ENCODE measurements at regions not wholly inside any gene's neighbourhood (a gene's known extent, or its start where the extent isn't known, plus 50 kb on each side); places are given as distances from the start of the nearest gene placed in this dataset.
"Not testable (repeated sequence)": the region's sequence is repeated elsewhere in the genome, so short reads cannot be mapped to it uniquely, and the experiment has no call there.

- DNase-seq (ENCODE audit: low read depth, low spot score), result not testable (repeated sequence)
Observed at GRCh38 chr9:108047777-108048176, 558.2 kb upstream of the KLF4 start.

GRCh38 chr9:108047264-108047663, 557.7 kb upstream of the KLF4 start:
- DNase-seq (ENCODE audit: low read depth, low spot score), result no peak

- DNase-seq (ENCODE audit: low read depth, low spot score), result no peak
Observed at GRCh38 chr9:108045851-108046250, 556.3 kb upstream of the KLF4 start.

- DNase-seq (ENCODE audit: low read depth, low spot score), result no peak
Observed at GRCh38 chr9:108043585-108043984, 554.0 kb upstream of the KLF4 start.

- DNase-seq (ENCODE audit: low read depth, low spot score), result no peak
Observed at GRCh38 chr9:108041551-108041950, 552.0 kb upstream of the KLF4 start.

GRCh38 chr9:108040783-108041182, 551.2 kb upstream of the KLF4 start:
- DNase-seq (ENCODE audit: low read depth, low spot score), result no peak

GRCh38 chr9:108039493-108039892, 549.9 kb upstream of the KLF4 start:
- DNase-seq (ENCODE audit: low read depth, low spot score), result no peak

- no peak for DNase-seq (ENCODE audit: low read depth, low spot score)
Observed at GRCh38 chr9:108039012-108039411, 549.4 kb upstream of the KLF4 start.

GRCh38 chr9:108035487-108035886, 545.9 kb upstream of the KLF4 start:
- DNase-seq (ENCODE audit: low read depth, low spot score), result no peak

GRCh38 chr9:108033976-108034964, 544.7 kb upstream of the KLF4 start:
- DNase-seq (ENCODE audit: low read depth, low spot score), result no peak

GRCh38 chr9:108032079-108032478, 542.5 kb upstream of the KLF4 start:
- DNase-seq (ENCODE audit: low read depth, low spot score), result not testable (repeated sequence)

GRCh38 chr9:108031221-108031620, 541.7 kb upstream of the KLF4 start:
- not testable (repeated sequence) for DNase-seq (ENCODE audit: low read depth, low spot score)

GRCh38 chr9:108026718-108027117, 537.1 kb upstream of the KLF4 start:
- DNase-seq (ENCODE audit: low read depth, low spot score), result not testable (repeated sequence)

GRCh38 chr9:108024604-108025003, 535.0 kb upstream of the KLF4 start:
- no peak for DNase-seq (ENCODE audit: low read depth, low spot score)

- no peak for DNase-seq (ENCODE audit: low read depth, low spot score)
Observed at GRCh38 chr9:108022246-108022935, 532.8 kb upstream of the KLF4 start.

GRCh38 chr9:108021096-108021710, 531.6 kb upstream of the KLF4 start:
- DNase-seq (ENCODE audit: low read depth, low spot score), result no peak

GRCh38 chr9:108019821-108020220, 530.3 kb upstream of the KLF4 start:
- DNase-seq (ENCODE audit: low read depth, low spot score), result no peak

GRCh38 chr9:108017671-108018070, 528.1 kb upstream of the KLF4 start:
- DNase-seq (ENCODE audit: low read depth, low spot score), result no peak

- no peak for DNase-seq (ENCODE audit: low read depth, low spot score)
Observed at GRCh38 chr9:108016446-108016845, 526.9 kb upstream of the KLF4 start.

GRCh38 chr9:108015690-108016089, 526.1 kb upstream of the KLF4 start:
- no peak for DNase-seq (ENCODE audit: low read depth, low spot score)

- no peak for DNase-seq (ENCODE audit: low read depth, low spot score)
Observed at GRCh38 chr9:108014353-108014752, 524.8 kb upstream of the KLF4 start.
